HEK293 (cell line): ENCODE measurements at regions not wholly inside any gene's neighbourhood (a gene's known extent, or its start where the extent isn't known, plus 50 kb on each side); places are given as distances from the start of the nearest gene placed in this dataset.

Experiments used
- CTCF ChIP-seq: fragments of 450-650 bp; formaldehyde crosslinking; IDR thresholded peaks from 2 replicates; pipeline ENCODE4 v1.5.1; 2016; ENCODE audit warnings: missing biosample characterization, missing genetic modification characterization
- REST ChIP-seq: fragments of 450-650 bp; formaldehyde crosslinking; IDR thresholded peaks from 2 replicates; pipeline ENCODE4 v1.5.1; 2016; ENCODE audit warnings: missing biosample characterization, missing genetic modification characterization
- ZBTB21 ChIP-seq: fragments of 450-650 bp; formaldehyde crosslinking; IDR thresholded peaks from 2 replicates; pipeline ENCODE4 v1.5.1; 2017; ENCODE audit warnings: missing biosample characterization, missing genetic modification characterization
- ZFHX2 ChIP-seq: fragments of 450-650 bp; formaldehyde crosslinking; conservative IDR thresholded peaks from 2 replicates; pipeline ENCODE4 v1.5.1; 2016; ENCODE audit warnings: missing biosample characterization, missing genetic modification characterization
- ZNF19 ChIP-seq: fragments of 450-650 bp; formaldehyde crosslinking; IDR thresholded peaks from 2 replicates; pipeline ENCODE4; 2016; ENCODE audit warnings: missing biosample characterization, missing genetic modification characterization, low read depth
- ZNF274 ChIP-seq, 2 experiments: fragments of 200-500 bp in 1 of 2; fragments of 450-650 bp in 1 of 2; sonication (Bioruptor generic) in 1 of 2; formaldehyde crosslinking in 1 of 2; IDR thresholded peaks; 2 replicates each; pipeline versions ENCODE4 v1.5.1 to v1.6.1; 2014 to 2016; ENCODE audit warnings: borderline replicate concordance in 1 of 2, inconsistent platforms in 1 of 2, low read length in 1 of 2, missing biosample characterization in 1 of 2, missing genetic modification characterization in 1 of 2
- ZNF280C ChIP-seq: fragments of 450-650 bp; formaldehyde crosslinking; IDR thresholded peaks from 2 replicates; pipeline ENCODE4 v1.5.1; 2016; ENCODE audit warnings: missing biosample characterization, missing genetic modification characterization
- ZNF555 ChIP-seq: fragments of 450-650 bp; formaldehyde crosslinking; conservative IDR thresholded peaks from 2 replicates; pipeline ENCODE4 v1.5.1; 2017; ENCODE audit warnings: missing biosample characterization, mild to moderate bottlenecking, missing genetic modification characterization, inconsistent platforms

DNA sequence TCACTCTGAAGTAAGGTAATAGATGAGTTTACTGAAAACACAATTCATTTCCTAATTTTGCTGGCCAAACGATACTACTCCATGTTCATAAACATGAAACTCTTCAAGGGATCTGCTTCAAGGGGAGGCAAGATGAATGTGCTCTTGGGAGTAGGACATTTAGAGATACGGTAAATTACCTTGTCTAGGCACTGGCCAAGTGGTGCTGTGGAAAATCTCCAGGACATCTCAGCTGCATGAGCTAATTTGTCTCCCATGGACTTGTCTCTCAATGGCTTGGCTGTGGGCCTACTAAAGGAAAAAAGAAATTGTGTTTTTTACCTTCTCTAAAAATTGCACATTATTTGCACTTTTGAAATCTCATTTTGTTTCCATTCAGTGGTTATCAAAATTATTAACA, 780.6 kb downstream of the LTN1 start:
- TF ChIP-seq REST (tag by site-specific recombination) = no peak
- no peak for TF ChIP-seq CTCF (tag by site-specific recombination)
- no peak for TF ChIP-seq ZNF274 (IDR thresholded peaks at IDR 0.05; ENCODE audit: low read length)
- no peak for TF ChIP-seq ZNF274 (tag by site-specific recombination; IDR thresholded peaks at IDR 0.05; ENCODE audit: borderline replicate concordance)
- TF ChIP-seq ZBTB21 (tag by site-specific recombination) = no peak
- TF ChIP-seq ZNF280C (tag by site-specific recombination) = no peak
- no peak for TF ChIP-seq ZFHX2 (tag by site-specific recombination)
- no peak for TF ChIP-seq ZNF555 (tag by site-specific recombination)
- no peak for TF ChIP-seq ZNF19 (tag by site-specific recombination)
